ENCODE measurements at regions not wholly inside any gene's neighbourhood (a gene's known extent, or its start where the extent isn't known, plus 50 kb on each side); places are given as distances from the start of the nearest gene placed in this dataset.
A peak's percentile ranks its signal among the peaks of the same experiment; 100 is the strongest.

DNA sequence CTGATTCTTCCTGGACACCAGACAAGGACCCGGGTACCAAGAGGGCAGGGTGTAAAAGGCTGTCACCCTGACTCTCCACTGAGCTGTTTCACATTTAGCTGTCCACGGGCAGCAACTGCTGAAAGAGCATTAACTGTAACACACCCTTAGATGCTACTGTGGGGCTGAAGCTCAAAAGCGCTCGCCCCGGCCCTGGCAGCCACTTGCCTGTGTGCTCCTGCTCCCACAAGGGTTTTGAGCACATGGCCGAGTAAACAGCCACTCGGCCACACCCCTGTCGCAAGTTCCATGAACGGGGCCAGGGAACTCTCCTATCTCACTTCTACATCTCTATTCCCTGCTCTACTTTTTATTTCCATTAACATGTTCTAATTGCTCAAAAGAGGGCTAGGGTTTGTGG is 421.7 kb downstream of the TUSC7 start:
- no peaks in the 10 kb centered on the region for H3K36me3 ChIP-seq
- no peaks in the 10 kb centered on the region for H3K27me3 ChIP-seq
- H3K27ac ChIP-seq, result no peak overlapping the region
- no peaks in the 10 kb centered on the region for H3K4me1 ChIP-seq
- TF ChIP-seq, protein P1, sequence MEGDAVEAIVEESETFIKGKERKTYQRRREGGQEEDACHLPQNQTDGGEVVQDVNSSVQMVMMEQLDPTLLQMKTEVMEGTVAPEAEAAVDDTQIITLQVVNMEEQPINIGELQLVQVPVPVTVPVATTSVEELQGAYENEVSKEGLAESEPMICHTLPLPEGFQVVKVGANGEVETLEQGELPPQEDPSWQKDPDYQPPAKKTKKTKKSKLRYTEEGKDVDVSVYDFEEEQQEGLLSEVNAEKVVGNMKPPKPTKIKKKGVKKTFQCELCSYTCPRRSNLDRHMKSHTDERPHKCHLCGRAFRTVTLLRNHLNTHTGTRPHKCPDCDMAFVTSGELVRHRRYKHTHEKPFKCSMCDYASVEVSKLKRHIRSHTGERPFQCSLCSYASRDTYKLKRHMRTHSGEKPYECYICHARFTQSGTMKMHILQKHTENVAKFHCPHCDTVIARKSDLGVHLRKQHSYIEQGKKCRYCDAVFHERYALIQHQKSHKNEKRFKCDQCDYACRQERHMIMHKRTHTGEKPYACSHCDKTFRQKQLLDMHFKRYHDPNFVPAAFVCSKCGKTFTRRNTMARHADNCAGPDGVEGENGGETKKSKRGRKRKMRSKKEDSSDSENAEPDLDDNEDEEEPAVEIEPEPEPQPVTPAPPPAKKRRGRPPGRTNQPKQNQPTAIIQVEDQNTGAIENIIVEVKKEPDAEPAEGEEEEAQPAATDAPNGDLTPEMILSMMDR (IDR thresholded peaks at IDR 0.05), result no peak
- no peak for TF ChIP-seq POLR2A (IDR thresholded peaks at IDR 0.05)
- DNase-seq, result peak in 2 of 3 donors; percentile 46 to 55
- no peaks in the 10 kb centered on the region for H3K9me3 ChIP-seq
- H3K4me3 ChIP-seq, result no peak overlapping the region

DNA sequence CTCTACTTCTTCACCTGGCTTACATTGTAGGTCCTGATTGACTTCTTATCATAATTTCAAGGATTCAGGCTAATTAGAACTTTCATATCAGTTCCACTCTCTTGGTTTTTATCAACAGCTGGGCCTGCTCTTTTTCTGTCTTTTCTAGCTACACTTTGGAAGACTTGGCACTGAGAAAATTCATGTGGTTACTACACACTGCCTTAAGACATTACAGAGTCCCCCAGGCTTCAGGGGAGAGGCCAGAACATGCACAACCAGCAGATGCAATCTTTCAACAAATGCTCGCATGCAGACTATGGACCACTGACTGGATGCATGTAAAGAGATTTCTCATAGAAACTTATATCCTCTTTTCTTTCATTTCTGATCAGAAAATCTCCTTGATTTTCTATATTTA is 423.5 kb downstream of the TUSC7 start:
- Histone ChIP-seq H3K36me3 (no peaks in the 10 kb centered on the region), H3K4me1 (no peaks in the 10 kb centered on the region), H3K27me3 (no peaks in the 10 kb centered on the region), H3K9me3 (no peaks in the 10 kb centered on the region), H3K4me3 (no peak overlapping the region), H3K27ac (no peak overlapping the region)
- TF ChIP-seq, protein P1 (IDR thresholded peaks at IDR 0.05), result no peak
- TF ChIP-seq POLR2A (IDR thresholded peaks at IDR 0.05), result no peak
- DNase-seq, result no peak

DNA sequence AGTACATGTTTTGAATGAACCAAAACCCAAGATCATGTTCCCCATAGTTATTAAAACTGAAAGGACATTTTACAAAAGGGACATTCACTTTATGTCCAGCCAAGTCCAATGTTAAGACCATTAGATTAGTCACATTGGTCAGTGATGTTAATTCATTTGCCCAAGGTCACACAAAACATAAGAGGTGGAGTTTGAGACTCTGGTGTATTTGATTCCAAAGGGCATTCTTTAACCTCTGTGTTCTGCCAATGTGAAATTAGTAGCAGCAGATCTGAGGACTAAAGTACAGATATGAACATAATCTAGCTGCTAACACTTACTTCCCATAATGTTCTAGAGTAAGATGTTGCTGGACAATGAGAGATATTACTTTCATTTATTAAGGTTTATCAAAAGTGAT is 425.6 kb downstream of the TUSC7 start:
- no peaks in the 10 kb centered on the region for H3K36me3 ChIP-seq
- DNase-seq, result no peak
- no peak overlapping the region for H3K4me3 ChIP-seq
- no peaks in the 10 kb centered on the region for H3K4me1 ChIP-seq
- no peaks in the 10 kb centered on the region for H3K9me3 ChIP-seq
- no peak for TF ChIP-seq POLR2A (IDR thresholded peaks at IDR 0.05)
- TF ChIP-seq, protein P1 (IDR thresholded peaks at IDR 0.05), result no peak
- no peak overlapping the region for H3K27ac ChIP-seq
- no peaks in the 10 kb centered on the region for H3K27me3 ChIP-seq

DNA sequence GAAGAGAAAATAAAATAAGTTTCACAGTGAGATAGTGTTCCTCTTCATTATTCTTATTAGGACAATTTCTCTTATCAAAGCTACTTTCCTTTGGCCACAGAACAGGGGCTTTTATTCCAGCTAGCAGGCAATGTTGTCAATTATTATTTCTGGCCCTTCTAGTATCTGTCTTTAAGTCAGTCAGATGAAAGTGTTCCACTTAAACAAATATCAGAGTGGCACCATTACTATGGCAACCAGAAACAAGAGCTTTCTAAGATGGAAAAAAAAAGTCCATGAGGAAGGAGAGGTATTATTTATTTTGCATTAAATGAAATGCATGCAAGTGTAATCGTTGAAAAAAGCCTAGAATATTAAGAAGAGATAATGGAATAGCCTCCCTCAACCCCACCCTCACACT is 426.4 kb downstream of the TUSC7 start:
- H3K36me3 ChIP-seq, result no peaks in the 10 kb centered on the region
- DNase-seq, result no peak
- no peaks in the 10 kb centered on the region for H3K9me3 ChIP-seq
- no peaks in the 10 kb centered on the region for H3K27me3 ChIP-seq
- H3K27ac ChIP-seq, result no peak overlapping the region
- no peaks in the 10 kb centered on the region for H3K4me1 ChIP-seq
- H3K4me3 ChIP-seq, result no peak overlapping the region
- TF ChIP-seq POLR2A (IDR thresholded peaks at IDR 0.05), result no peak
- TF ChIP-seq, protein P1 (IDR thresholded peaks at IDR 0.05), result no peak

DNA sequence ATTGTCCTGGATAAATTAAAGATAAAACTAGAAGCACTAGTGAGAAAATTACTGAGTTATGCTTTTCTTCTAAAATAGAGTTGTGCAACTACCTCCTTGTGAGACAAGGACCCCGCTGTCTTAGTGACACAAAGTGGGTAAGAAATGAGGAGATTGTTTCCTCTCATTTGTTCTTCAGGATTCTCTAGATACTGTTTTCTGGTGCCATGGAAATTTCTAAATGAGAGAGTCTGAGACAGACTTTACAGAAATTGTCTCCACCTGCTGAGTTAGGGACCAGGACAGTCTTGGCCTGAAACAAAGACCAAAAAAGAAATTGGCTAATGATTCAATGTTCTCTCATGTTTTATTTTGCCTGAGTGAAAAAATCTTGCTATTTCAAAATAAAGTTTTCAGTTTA is 427.5 kb downstream of the TUSC7 start:
- no peak overlapping the region for H3K27ac ChIP-seq
- no peak for TF ChIP-seq POLR2A (IDR thresholded peaks at IDR 0.05)
- TF ChIP-seq, protein P1 (IDR thresholded peaks at IDR 0.05), result no peak
- H3K4me1 ChIP-seq, result no peaks in the 10 kb centered on the region
- DNase-seq, result no peak
- H3K36me3 ChIP-seq, result no peaks in the 10 kb centered on the region
- no peaks in the 10 kb centered on the region for H3K27me3 ChIP-seq
- no peak overlapping the region for H3K4me3 ChIP-seq
- no peaks in the 10 kb centered on the region for H3K9me3 ChIP-seq

DNA sequence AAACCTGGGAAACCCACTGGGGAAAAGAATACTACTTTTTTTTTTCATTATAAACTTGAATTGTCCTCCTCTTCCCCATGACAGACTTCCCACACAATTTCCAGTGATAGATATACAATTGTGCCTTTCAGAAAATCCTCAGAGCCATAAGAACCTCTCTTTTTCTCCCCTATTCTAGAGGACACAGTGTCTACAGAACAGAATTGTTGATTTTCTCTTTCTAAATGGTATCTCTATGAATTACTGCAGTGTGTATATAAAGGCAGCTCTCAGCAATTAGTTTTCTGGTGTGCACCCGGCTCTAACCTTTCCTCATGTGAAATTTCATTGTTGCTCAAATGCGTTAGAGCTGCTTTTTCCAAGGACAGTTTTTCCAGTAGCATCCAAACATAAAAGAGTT is 430.1 kb downstream of the TUSC7 start:
- Histone ChIP-seq H3K36me3 (no peaks in the 10 kb centered on the region), H3K4me3 (no peak overlapping the region), H3K4me1 (no peaks in the 10 kb centered on the region), H3K27me3 (no peaks in the 10 kb centered on the region), H3K9me3 (no peaks in the 10 kb centered on the region), H3K27ac (no peak overlapping the region)
- DNase-seq, result no peak
- TF ChIP-seq, protein P1 (IDR thresholded peaks at IDR 0.05), result no peak
- TF ChIP-seq POLR2A (IDR thresholded peaks at IDR 0.05), result no peak

Measured in Peyer's patch (tissue), 4 donors.